GM21825 (cell line): ENCODE measurements at regions not wholly inside any gene's neighbourhood (a gene's known extent, or its start where the extent isn't known, plus 50 kb on each side); places are given as distances from the start of the nearest gene placed in this dataset.

Experiments
- ATAC-seq: cut with Tn5 transposase; IDR thresholded peaks from one replicate; pipeline ENCODE4 v1.9.1; 2021; ENCODE audit warnings: mild to moderate bottlenecking, moderate library complexity; ENCODE audit not compliant: unreplicated experiment

DNA sequence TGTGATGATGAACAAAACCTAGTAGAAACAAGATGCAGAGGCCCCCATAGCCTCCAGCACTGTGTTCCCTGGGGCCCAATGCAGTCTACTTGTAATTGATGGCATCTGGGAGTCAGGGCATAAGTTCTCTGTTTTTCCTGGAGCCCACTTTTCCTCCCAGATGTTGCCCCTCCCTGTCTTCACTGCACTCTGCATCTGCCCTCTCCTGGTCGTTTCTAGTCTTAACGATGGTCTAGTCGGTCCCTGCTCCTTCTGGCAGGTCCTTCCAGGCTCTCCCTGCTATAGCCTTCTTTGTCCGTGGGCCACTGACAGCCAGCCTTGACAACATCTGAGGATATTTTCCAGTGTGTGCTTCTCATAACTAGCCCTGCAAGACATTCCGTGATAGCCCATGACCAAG lies 208.3 kb downstream of the GXYLT1 start:
- ATAC-seq = no peak

DNA sequence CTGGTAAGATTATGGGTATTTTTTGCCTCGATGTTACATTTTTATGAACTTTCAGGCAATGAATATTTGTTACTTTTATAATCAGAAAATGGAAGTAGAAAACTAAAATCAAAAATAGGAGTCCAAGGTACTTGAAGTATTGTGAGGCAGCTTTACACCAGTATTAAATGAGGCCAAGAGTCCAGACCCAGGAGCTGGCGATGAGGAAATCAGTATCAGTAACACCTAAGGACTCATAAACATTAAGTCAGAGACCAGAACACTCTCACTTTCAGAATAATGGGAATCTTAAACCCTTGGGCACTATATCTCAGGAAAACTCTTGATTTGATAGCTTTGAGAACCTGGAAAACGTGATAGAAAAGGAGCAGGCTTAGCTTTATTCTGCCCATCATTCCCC lies 208.8 kb downstream of the GXYLT1 start:
- no peak for ATAC-seq

GRCh38 chr12:41932470-41932991 lies 212.1 kb downstream of the GXYLT1 start:
- ATAC-seq = peak; percentile 59

- ATAC-seq = no peak
Observed at GRCh38 chr12:41930866-41931437, 213.7 kb downstream of the GXYLT1 start.

DNA sequence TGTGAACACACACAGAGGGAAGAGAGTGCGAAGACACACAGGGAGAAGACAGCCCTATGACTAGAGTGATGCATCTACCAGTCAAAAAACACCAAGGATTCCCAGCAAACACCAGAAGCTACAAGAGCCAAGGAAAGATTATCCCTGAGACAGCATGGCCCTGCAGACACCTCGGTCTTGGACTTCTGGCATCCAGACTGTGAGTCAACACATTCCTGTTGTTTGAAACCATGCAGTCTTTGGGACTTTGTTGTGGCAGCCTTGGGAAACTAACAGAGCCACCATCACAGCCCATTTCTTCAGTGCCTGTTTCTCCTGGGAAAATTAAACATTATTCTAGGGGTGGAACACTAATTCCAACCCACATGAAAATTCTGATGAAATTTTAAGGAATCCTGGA lies 220.6 kb downstream of the GXYLT1 start:
- ATAC-seq = no peak

DNA sequence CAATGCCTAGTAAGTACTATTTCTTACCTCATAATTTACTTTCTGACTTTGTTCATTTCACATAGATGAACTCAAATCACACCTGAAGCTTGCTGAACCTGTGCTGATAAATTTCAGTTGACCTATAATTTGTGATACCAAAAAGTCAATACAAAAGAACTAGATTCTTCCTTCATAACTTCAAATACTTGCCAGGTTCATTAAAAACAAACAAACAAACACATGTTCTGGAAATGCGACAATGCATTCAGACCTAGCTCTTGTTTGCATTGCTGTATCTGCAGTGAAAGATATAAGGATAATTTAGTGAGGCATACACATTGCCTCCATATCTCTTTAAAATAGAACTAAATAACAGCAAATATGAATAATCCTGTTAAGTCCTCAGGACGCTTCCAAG lies 221.3 kb downstream of the GXYLT1 start:
- ATAC-seq = no peak

- ATAC-seq = no peak
Observed at GRCh38 chr12:41920355-41920754, 224.3 kb downstream of the GXYLT1 start.

DNA sequence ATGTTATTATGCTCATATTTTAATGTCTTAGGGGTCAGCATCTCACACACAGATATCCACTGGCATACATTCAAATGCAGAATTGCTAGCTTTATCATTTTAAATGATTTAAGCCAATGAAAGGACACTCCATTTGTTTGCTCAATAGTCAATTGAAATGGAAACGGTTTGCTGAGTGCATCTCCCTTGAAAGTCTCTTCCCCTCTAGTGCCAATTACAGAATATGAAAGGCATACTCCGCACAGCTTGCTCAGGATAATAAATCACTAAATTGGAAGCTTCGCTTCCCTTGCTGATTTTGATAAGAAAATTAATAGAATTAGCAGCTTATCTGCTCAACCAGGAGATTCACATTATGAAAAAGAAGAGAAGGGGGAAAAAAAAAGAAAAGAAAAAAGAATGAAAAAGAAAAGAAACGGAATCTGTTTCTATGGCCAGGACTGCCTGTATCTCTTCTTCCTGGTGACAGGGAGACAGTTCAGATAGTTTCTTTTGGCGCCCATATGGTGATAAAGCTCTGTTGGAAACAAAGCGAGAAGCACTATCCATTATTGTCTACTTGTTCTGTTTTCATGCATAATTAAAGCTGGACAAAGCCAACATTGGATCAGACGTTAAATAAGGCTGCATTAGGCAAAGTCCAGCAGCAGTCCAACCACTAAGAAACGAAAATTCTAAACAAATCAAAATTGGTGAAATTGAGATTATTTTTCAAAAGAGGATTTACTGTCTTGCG lies 225.0 kb downstream of the GXYLT1 start:
- no peak for ATAC-seq

GRCh38 chr12:41919048-41919447 lies 225.6 kb downstream of the GXYLT1 start:
- ATAC-seq = no peak

DNA sequence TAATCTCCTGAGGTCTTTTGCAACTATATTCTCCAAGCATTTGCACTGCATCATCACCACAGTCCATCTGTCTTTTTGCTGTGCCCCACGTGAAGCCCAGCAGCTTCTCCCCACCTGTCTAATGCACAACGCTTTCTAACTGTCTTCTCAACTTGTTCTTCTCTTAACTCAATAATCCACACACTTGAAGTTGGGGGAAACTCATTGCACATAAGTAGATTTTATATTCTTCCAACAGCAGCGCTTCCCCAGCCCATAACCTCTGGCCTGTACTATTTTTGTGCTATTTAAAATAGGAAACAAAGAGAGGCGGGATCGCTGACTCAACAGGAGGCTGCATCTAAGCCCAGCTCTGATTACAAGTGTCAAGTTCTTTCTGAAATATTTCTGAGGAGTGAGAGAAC lies 226.7 kb downstream of the GXYLT1 start:
- no peak for ATAC-seq

- ATAC-seq = no peak
Observed at GRCh38 chr12:41917181-41917580, 227.5 kb downstream of the GXYLT1 start.

DNA sequence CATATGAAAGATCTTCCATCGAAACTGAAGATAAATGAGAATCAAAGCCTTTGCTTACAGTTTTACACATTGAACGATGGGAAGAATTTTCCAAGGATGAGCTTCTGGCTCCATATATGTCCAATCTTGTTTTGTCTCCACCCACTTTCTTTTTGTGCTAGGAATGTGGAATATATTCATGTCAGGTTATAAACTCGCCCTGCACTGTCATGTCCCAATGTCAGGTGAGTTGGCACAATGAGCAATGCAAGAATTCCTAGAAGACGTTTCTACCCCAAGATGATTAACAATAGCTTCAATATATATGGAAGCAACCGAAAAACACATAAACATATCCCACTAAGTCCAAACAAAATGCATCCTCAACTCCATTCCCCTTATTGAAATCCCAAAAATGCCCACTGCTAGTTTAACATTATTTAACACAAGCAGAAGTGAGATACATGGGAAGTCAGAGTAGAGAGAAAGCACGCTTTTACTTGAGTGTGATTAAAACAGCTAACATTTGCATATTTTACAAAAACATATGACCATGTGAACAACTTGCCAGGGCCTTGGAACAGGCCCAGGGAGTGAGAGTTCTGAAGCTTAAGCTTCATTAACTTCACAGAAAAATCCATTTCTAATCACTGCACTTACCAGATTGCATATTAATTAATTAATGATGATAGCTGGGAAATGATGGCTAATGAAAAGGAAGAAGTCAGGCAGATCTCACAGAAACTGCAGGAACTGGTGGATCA lies 233.9 kb downstream of the GXYLT1 start:
- ATAC-seq = no peak

GRCh38 chr12:41908206-41908605 lies 236.5 kb downstream of the GXYLT1 start:
- ATAC-seq = no peak

DNA sequence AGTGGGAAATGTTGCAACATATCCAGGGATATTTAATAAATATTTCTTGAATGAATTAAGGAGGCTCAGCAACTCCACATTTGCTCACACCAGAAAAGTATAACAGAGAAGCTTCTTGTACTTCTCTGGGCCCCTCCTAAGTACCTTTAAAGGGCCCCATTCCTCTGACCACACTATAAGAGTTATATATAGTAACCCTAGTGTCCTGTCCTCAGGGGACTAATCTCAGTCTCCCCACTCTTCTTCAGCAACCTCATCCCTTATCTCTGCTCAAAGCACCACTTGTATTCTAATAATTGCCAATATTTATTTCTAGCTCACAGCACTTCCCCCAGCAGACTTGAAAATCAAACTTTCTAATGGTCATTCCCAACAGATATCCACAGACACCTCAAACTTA lies 237.1 kb downstream of the GXYLT1 start:
- ATAC-seq = no peak

DNA sequence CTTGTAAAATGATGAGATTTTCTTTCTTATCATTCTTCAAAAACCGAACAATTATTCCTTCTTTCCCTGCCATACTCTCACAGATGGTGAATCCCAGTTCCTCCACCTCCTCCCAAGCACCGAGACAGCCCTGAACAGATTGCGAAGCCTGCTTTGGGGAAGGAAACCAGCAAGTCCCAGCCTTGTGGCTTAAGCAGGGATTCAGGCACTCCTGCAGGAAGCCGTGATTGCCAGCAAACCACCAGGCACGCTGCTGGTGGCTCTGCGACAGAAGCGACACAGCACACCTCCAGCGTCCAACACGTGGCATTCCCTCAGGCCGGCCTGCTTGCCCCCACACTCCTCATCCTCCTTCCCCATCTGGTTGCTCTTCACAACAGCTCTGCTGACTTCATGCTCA lies 237.7 kb downstream of the GXYLT1 start:
- ATAC-seq = no peak

DNA sequence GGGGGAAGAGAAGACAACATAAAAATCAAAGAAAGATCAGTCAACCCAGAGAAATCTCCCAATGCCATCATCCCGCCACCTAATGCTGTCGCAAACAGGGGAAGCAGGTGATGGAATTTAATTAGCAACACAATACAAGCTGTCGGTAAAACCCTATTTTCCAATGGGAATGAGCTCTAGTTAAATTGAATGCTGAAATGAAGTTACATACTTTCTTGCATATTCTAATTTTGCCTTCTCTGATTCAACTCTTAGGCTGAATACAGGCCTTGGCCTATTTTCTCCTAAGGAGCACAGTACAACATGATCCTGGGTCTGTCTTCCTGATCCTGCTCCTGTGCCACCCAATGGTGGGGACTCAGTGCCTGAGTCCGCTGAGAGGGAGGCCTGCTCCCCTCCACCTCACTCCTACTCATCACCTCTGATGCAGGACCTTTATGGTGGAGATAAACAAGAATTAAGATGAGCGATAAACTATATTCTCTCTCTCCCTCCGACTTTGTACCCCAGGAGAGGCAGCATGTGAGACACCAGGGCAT lies 238.8 kb downstream of the GXYLT1 start:
- ATAC-seq = no peak

GRCh38 chr12:41905073-41905758 lies 239.5 kb downstream of the GXYLT1 start:
- ATAC-seq = no peak

DNA sequence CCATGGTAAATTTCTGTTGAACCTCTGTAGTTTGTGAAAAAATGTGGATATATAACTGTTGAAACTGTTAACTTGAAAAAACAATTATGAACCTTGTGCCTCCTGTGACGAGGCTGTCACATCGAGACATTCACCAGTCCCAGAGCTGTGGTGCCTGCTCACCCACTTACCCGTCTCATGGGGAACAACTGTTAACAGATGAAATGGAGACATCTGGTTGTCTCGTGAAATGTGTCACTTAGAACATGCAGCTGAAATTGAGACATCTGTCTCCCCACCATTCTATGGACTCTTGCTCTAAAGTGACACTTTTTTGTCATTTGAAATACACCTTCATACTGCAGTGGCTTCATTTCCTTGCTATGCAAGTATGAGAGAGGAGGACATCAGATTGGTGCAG lies 240.6 kb downstream of the GXYLT1 start:
- ATAC-seq = no peak

DNA sequence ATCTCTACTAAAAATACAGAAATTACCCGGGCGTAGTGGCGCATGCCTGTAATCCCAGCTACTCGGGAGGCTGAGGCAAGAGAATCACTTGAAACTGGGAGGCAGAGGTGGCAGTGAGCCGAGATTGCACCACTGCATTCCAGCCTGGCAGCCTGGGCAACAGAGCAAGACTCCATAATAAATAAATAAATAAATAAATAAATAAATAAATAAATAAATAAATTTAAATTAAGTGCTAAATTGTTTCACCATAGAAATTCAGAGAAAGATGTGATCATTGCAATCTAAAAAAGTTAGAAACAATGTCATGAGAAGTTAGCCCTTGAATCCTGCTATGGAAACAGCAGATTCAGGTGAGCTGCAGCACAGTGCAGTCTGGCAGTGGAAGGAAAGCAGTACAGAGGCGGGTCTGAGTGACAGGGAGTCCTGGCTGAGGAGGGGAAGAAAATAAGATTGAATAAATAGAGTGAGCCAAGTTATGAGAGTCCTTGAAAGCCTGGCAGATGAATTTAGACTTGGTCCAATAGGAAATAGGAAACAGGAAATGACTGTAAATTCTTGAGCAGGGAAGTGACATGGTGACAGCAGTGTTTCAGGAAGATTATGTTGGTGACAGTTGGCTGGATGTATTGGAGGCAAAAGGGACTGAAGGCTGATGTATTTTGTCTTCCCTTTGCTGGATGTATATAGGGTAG lies 241.5 kb downstream of the GXYLT1 start:
- no peak for ATAC-seq

DNA sequence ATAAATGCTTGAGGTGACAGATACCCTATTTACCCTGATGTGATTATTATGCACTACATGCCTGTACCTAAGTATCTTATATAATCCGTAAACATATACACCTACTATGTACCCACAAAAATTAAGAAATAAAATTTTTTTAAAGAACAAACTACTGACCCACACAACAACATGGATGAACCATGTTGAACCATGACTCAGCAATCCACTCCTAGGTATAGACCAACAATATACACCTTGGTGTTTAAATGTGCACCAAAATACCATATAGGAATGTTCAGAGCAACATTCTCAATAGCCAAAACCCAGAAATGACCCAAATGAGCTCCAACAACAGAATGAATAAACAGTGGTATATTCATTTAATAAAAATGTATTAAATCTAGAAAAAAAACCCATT lies 245.1 kb downstream of the GXYLT1 start:
- ATAC-seq = no peak

- no peak for ATAC-seq
Observed at GRCh38 chr12:41897593-41897992, 247.1 kb downstream of the GXYLT1 start.
